ENCODE measurements at regions not wholly inside any gene's neighbourhood (a gene's known extent, or its start where the extent isn't known, plus 50 kb on each side); places are given as distances from the start of the nearest gene placed in this dataset.
A peak's percentile ranks its signal among the peaks of the same experiment; 100 is the strongest.

DNA sequence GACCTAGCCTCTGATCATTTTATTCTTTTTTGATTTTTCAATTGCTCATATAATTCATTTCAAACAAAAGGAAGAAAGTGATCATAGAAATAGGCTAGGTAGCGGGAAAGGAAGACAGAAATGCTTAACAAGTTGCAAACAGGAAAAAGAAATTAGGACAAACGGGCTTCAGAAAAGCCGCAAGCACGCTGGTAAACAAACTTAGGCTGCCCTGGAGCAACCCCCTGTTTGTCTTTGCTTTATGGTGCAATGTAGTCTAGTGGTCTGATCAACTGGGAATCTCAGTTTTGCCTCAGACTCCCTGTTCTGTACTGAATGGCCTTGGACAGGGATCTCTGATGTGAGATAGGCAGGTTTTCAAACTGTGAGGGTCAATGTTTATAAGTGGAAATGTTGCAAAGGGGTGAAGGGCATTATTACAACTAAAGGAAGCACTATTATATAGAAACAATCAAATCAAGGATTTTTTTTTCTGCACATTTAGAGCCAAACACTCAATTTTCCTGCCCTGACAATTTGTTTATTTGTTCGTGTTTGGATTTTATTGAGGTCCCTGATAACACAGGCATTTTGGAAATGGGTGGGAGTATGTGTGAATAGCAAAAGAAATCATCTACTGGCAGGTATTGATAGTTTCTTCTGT lies 146.8 kb upstream of the NRIP1 start (continued):
- TF ChIP-seq CBX5 (CRISPR knock-in tag; IDR thresholded peaks at IDR 0.05; ENCODE audit: borderline replicate concordance) (peak; percentile 91; the same call in 1 of the 2 replicates), MAFF (IDR thresholded peaks at IDR 0.05; ENCODE audit: low read depth, low read length) (no peak), ZNF547 (CRISPR knock-in tag; IDR thresholded peaks at IDR 0.05) (no peak), ZNF224 (CRISPR knock-in tag; IDR thresholded peaks at IDR 0.05) (no peak), RNF2 (conservative IDR thresholded peaks at IDR 0.05; ENCODE audit: low read depth) (no peak), ZNF235 (CRISPR knock-in tag; IDR thresholded peaks at IDR 0.05; ENCODE audit: borderline replicate concordance) (no peak), ZNF17 (CRISPR knock-in tag; IDR thresholded peaks at IDR 0.05) (no peak), AHR (CRISPR knock-in tag; IDR thresholded peaks at IDR 0.05) (no peak), ZNF138 (CRISPR knock-in tag; IDR thresholded peaks at IDR 0.05; ENCODE audit: low read depth) (no peak), YEATS4 (CRISPR knock-in tag; IDR thresholded peaks at IDR 0.05; ENCODE audit: borderline replicate concordance) (peak; percentile 73; the same call in 1 of the 2 replicates), YY1 (IDR thresholded peaks at IDR 0.05; ENCODE audit: insufficient read depth, insufficient replicate concordance, low read depth, low read length) (no peak), ZFX (CRISPR knock-in tag; IDR thresholded peaks at IDR 0.05; ENCODE audit: low read depth) (peak; percentile 19; the same call in 1 of the 2 replicates), CAMTA2 (CRISPR knock-in tag; IDR thresholded peaks at IDR 0.05; ENCODE audit: borderline replicate concordance) (no peak), ZNF274 (CRISPR knock-in tag; IDR thresholded peaks at IDR 0.05) (no peak), CENPX (CRISPR knock-in tag; IDR thresholded peaks at IDR 0.05) (no peak)
- TF ChIP-seq, protein P1, sequence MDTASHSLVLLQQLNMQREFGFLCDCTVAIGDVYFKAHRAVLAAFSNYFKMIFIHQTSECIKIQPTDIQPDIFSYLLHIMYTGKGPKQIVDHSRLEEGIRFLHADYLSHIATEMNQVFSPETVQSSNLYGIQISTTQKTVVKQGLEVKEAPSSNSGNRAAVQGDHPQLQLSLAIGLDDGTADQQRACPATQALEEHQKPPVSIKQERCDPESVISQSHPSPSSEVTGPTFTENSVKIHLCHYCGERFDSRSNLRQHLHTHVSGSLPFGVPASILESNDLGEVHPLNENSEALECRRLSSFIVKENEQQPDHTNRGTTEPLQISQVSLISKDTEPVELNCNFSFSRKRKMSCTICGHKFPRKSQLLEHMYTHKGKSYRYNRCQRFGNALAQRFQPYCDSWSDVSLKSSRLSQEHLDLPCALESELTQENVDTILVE (CRISPR knock-in tag; IDR thresholded peaks at IDR 0.05), result 0 out of 2 replicates have a peak, but pooled peaks have one; percentile 70
- TF ChIP-seq, protein P2, sequence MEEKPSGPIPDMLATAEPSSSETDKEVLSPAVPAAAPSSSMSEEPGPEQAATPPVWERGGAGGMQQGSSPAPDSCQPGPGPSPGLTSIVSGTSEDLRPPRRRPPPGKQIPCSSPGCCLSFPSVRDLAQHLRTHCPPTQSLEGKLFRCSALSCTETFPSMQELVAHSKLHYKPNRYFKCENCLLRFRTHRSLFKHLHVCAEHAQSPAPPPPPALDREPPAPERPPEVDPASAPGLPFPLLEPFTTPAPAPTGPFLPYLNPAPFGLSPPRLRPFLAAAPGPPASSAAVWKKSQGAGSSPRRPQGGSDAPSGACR (CRISPR knock-in tag; IDR thresholded peaks at IDR 0.05), result no peak
- TF ChIP-seq, protein P3, sequence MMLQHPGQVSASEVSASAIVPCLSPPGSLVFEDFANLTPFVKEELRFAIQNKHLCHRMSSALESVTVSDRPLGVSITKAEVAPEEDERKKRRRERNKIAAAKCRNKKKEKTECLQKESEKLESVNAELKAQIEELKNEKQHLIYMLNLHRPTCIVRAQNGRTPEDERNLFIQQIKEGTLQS (CRISPR knock-in tag; IDR thresholded peaks at IDR 0.05), result 0 out of 2 replicates have a peak, but pooled peaks have one; percentile 36
- TF ChIP-seq, protein P4, sequence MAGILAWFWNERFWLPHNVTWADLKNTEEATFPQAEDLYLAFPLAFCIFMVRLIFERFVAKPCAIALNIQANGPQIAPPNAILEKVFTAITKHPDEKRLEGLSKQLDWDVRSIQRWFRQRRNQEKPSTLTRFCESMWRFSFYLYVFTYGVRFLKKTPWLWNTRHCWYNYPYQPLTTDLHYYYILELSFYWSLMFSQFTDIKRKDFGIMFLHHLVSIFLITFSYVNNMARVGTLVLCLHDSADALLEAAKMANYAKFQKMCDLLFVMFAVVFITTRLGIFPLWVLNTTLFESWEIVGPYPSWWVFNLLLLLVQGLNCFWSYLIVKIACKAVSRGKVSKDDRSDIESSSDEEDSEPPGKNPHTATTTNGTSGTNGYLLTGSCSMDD (CRISPR knock-in tag; IDR thresholded peaks at IDR 0.05), result no peak
- TF ChIP-seq, protein P5, sequence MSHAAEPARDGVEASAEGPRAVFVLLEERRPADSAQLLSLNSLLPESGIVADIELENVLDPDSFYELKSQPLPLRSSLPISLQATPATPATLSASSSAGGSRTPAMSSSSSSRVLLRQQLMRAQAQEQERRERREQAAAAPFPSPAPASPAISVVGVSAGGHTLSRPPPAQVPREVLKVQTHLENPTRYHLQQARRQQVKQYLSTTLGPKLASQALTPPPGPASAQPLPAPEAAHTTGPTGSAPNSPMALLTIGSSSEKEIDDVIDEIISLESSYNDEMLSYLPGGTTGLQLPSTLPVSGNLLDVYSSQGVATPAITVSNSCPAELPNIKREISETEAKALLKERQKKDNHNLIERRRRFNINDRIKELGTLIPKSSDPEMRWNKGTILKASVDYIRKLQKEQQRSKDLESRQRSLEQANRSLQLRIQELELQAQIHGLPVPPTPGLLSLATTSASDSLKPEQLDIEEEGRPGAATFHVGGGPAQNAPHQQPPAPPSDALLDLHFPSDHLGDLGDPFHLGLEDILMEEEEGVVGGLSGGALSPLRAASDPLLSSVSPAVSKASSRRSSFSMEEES (CRISPR knock-in tag; IDR thresholded peaks at IDR 0.05), result peak; percentile 73; the same call in 1 of the 2 replicates
- TF ChIP-seq, protein P6, sequence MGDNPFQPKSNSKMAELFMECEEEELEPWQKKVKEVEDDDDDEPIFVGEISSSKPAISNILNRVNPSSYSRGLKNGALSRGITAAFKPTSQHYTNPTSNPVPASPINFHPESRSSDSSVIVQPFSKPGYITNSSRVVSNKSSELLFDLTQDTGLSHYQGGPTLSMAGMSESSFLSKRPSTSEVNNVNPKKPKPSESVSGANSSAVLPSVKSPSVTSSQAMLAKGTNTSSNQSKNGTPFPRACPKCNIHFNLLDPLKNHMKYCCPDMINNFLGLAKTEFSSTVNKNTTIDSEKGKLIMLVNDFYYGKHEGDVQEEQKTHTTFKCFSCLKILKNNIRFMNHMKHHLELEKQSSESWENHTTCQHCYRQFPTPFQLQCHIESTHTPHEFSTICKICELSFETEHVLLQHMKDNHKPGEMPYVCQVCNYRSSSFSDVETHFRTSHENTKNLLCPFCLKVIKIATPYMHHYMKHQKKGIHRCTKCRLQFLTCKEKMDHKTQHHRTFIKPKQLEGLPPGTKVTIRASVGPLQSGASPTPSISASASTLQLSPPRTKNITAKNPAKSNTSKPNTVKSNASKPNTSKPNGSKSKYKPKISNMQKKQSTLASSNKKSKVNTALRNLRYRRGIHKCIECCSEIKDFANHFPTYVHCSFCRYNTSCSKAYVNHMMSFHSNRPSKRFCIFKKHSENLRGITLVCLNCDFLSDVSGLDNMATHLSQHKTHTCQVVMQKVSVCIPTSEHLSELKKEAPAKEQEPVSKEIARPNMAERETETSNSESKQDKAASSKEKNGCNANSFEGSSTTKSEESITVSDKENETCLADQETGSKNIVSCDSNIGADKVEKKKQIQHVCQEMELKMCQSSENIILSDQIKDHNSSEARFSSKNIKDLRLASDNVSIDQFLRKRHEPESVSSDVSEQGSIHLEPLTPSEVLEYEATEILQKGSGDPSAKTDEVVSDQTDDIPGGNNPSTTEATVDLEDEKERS (CRISPR knock-in tag; IDR thresholded peaks at IDR 0.05), result peak; percentile 94
- TF ChIP-seq, protein P7, sequence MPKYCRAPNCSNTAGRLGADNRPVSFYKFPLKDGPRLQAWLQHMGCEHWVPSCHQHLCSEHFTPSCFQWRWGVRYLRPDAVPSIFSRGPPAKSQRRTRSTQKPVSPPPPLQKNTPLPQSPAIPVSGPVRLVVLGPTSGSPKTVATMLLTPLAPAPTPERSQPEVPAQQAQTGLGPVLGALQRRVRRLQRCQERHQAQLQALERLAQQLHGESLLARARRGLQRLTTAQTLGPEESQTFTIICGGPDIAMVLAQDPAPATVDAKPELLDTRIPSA (CRISPR knock-in tag; IDR thresholded peaks at IDR 0.05; ENCODE audit: borderline replicate concordance), result no peak
